ENCODE measurements at regions not wholly inside any gene's neighbourhood (a gene's known extent, or its start where the extent isn't known, plus 50 kb on each side); places are given as distances from the start of the nearest gene placed in this dataset.

GRCh38 chr13:44165889-44166496, 207.6 kb upstream of the SERP2 start:
- POLR2A ChIA-PET: no interaction called here
- no peaks in the 10 kb centered on the region for H3K36me3 Mint-ChIP-seq

DNA sequence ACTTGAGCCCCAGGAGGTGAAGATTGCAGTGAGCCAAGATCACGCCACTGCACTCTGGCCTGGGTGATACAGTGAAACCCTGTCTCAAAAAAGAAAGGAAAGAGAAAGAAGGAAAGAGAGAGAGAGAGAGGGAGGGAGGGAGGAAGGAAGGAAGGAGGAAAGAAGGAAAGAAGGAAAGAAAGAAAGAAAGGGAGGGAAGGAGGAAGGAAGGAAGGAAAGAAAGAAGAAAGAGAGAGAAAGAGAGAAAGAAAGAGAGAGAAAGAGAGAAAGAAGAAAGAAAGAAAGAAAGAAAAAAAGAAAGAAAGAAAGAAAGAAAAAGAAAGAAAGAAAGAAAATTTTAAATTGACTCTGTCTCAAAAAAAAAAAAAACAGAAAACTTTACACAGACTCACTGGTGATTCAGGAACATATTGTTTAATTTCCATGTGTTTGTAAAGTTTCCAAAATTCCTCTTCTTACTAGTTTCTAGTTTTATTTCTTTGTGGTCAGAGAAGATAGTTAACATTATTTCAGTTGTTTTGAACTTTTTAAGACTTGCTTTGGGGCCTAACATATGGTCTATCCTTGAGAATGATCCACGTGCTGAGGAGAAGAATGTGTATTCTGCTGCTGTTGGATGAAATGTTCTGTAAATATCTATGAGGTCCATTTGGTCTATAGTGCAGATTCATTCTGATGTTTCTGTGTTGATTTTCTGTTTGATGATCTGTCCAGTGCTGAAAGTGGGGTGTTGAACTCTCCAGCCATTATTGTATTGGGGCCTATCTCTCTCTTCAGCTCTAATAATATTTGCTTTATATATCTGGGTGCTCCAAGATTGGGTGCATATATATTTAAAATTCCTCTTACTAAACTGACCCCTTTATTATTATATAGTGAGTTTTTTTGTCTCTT, 204.4 kb upstream of the SERP2 start:
- ChIA-PET POLR2A (interaction anchor here in 1 of 2 donors (0.6 kb wide), 1 partner anchor 262 kb away, joined by 3 read pairs; no protein-coding TSS in a partner anchor), CTCF (no interaction called here)
- peaks cover 0 to 4% (median 0%) of the 10 kb centered on the region in 3 donors for H3K9me3 Mint-ChIP-seq
- no peak overlapping the region for H3K27ac Mint-ChIP-seq
- peaks cover 0 to 4% of the 10 kb centered on the region in 2 experiments for H3K27me3 ChIP-seq (replicated peaks in 1 of 2; ENCODE audit: control insufficient read depth in 2 of 2, extremely low read depth in 1 of 2, insufficient read depth in 2 of 2, low read length in 1 of 2)
- H3K36me3 Mint-ChIP-seq: no peaks in the 10 kb centered on the region
- WGBS (ENCODE audit: insufficient coverage): 94% methylated on average over 2 of the region's 2 CpGs
- no peaks in the 10 kb centered on the region for H3K36me3 ChIP-seq (ENCODE audit: control insufficient read depth in 2 of 2, extremely low read depth in 1 of 2, insufficient read depth in 1 of 2, low read length in 1 of 2)
- no peak for DNase-seq
- H3K4me3 ChIP-seq (ENCODE audit: control insufficient read depth in 1 of 2, extremely low read depth in 1 of 2, low read length in 1 of 2): no peak overlapping the region
- H3K4me3 Mint-ChIP-seq: no peak overlapping the region
- H3K4me1 ChIP-seq (ENCODE audit: control insufficient read depth in 1 of 2, extremely low read depth in 1 of 2, insufficient read depth in 2 of 2, low read length in 2 of 2): no peaks in the 10 kb centered on the region
- no peaks in the 10 kb centered on the region for H3K9me3 ChIP-seq
- no peaks in the 10 kb centered on the region for H3K4me1 Mint-ChIP-seq
- H3K27me3 Mint-ChIP-seq: no peaks in the 10 kb centered on the region
- ATAC-seq (replicated peaks in 1 of 4): no peak
- H3K27ac ChIP-seq (ENCODE audit: low read length): no peak overlapping the region

More at GRCh38 chr13:44165889-44166496, 207.6 kb upstream of the SERP2 start:
- no peaks in the 10 kb centered on the region for H3K9me3 ChIP-seq
- H3K4me1 ChIP-seq (ENCODE audit: control insufficient read depth in 1 of 2, extremely low read depth in 1 of 2, insufficient read depth in 2 of 2, low read length in 2 of 2): no peaks in the 10 kb centered on the region
- H3K4me1 Mint-ChIP-seq: no peaks in the 10 kb centered on the region
- no peaks in the 10 kb centered on the region for H3K27me3 ChIP-seq (replicated peaks in 1 of 2; ENCODE audit: control insufficient read depth in 2 of 2, extremely low read depth in 1 of 2, insufficient read depth in 2 of 2, low read length in 1 of 2)
- H3K27me3 Mint-ChIP-seq: no peaks in the 10 kb centered on the region
- H3K9me3 Mint-ChIP-seq: peaks cover 0 to 4% (median 0%) of the 10 kb centered on the region in 3 donors
- H3K36me3 ChIP-seq (ENCODE audit: control insufficient read depth in 2 of 2, extremely low read depth in 1 of 2, insufficient read depth in 1 of 2, low read length in 1 of 2): no peaks in the 10 kb centered on the region
- 67% methylated on average over 1 of the region's 7 CpGs for WGBS (ENCODE audit: insufficient coverage)
- no peak overlapping the region for H3K4me3 ChIP-seq (ENCODE audit: control insufficient read depth in 1 of 2, extremely low read depth in 1 of 2, low read length in 1 of 2)
- ATAC-seq (replicated peaks in 1 of 4) (no peak), DNase-seq (no peak)
- H3K27ac Mint-ChIP-seq: no peak overlapping the region
- no peak overlapping the region for H3K4me3 Mint-ChIP-seq
- CTCF ChIA-PET: no interaction called here
- no peak overlapping the region for H3K27ac ChIP-seq (ENCODE audit: low read length)

- DNase-seq (no peak), ATAC-seq (replicated peaks in 1 of 4) (no peak)
- H3K36me3 ChIP-seq (ENCODE audit: control insufficient read depth in 2 of 2, extremely low read depth in 1 of 2, insufficient read depth in 1 of 2, low read length in 1 of 2): no peaks in the 10 kb centered on the region
- no CpG with 5 or more reads among the region's 1 CpG for WGBS (ENCODE audit: insufficient coverage)
- H3K9me3 ChIP-seq: no peaks in the 10 kb centered on the region
- ChIA-PET CTCF (no interaction called here), POLR2A (no interaction called here)
- no peak overlapping the region for H3K27ac Mint-ChIP-seq
- H3K9me3 Mint-ChIP-seq: peaks cover 0 to under 1% (median 0%) of the 10 kb centered on the region in 3 donors
- peaks cover 0 to 6% of the 10 kb centered on the region in 2 experiments for H3K27me3 ChIP-seq (replicated peaks in 1 of 2; ENCODE audit: control insufficient read depth in 2 of 2, extremely low read depth in 1 of 2, insufficient read depth in 2 of 2, low read length in 1 of 2)
- H3K27ac ChIP-seq (ENCODE audit: low read length): no peak overlapping the region
- no peaks in the 10 kb centered on the region for H3K4me1 Mint-ChIP-seq
- H3K27me3 Mint-ChIP-seq: no peaks in the 10 kb centered on the region
- H3K36me3 Mint-ChIP-seq: no peaks in the 10 kb centered on the region
- no peak overlapping the region for H3K4me3 Mint-ChIP-seq
- no peaks in the 10 kb centered on the region for H3K4me1 ChIP-seq (ENCODE audit: control insufficient read depth in 1 of 2, extremely low read depth in 1 of 2, insufficient read depth in 2 of 2, low read length in 2 of 2)
- H3K4me3 ChIP-seq (ENCODE audit: control insufficient read depth in 1 of 2, extremely low read depth in 1 of 2, low read length in 1 of 2): no peak overlapping the region
Measured at GRCh38 chr13:44170731-44171130, 202.9 kb upstream of the SERP2 start.

DNA sequence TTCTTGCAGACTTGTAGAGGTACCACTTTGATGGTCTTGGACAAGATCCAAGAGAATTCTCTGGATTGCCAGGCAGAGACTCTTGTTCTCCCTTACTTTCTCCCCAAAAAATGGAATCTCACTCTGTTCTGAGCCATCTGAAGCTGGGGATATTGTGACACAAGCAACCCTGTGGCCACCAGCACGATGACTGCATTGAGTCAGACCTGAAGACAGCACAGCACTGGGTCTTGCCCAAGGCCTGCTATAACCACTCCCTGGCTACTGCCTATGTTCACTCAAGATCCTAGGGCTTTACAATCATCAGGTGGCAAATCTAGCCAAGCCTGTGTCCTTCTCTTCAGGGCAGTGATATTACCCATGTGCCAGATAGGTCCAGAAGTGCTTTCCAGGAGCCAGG, 202.5 kb upstream of the SERP2 start:
- ATAC-seq (replicated peaks in 1 of 4) (no peak), DNase-seq (no peak)
- H3K27me3 Mint-ChIP-seq: no peaks in the 10 kb centered on the region
- H3K27me3 ChIP-seq (replicated peaks in 1 of 2; ENCODE audit: control insufficient read depth in 2 of 2, extremely low read depth in 1 of 2, insufficient read depth in 2 of 2, low read length in 1 of 2): peaks cover 0 to 6% of the 10 kb centered on the region in 2 experiments
- no peak overlapping the region for H3K4me3 Mint-ChIP-seq
- no peaks in the 10 kb centered on the region for H3K36me3 ChIP-seq (ENCODE audit: control insufficient read depth in 2 of 2, extremely low read depth in 1 of 2, insufficient read depth in 1 of 2, low read length in 1 of 2)
- no peaks in the 10 kb centered on the region for H3K36me3 Mint-ChIP-seq
- no peak overlapping the region for H3K4me3 ChIP-seq (ENCODE audit: control insufficient read depth in 1 of 2, extremely low read depth in 1 of 2, low read length in 1 of 2)
- H3K9me3 ChIP-seq: no peaks in the 10 kb centered on the region
- CTCF ChIA-PET: no interaction called here
- 70% methylated on average over 1 of the region's 1 CpG for WGBS (ENCODE audit: insufficient coverage)
- no peaks in the 10 kb centered on the region for H3K4me1 ChIP-seq (ENCODE audit: control insufficient read depth in 1 of 2, extremely low read depth in 1 of 2, insufficient read depth in 2 of 2, low read length in 2 of 2)
- H3K27ac ChIP-seq (ENCODE audit: low read length): no peak overlapping the region
- H3K27ac Mint-ChIP-seq: no peak overlapping the region
- H3K9me3 Mint-ChIP-seq: no peaks in the 10 kb centered on the region
- no peaks in the 10 kb centered on the region for H3K4me1 Mint-ChIP-seq
- POLR2A ChIA-PET: no interaction called here

GRCh38 chr13:44171861-44172260, 201.8 kb upstream of the SERP2 start:
- H3K9me3 Mint-ChIP-seq: no peaks in the 10 kb centered on the region
- POLR2A ChIA-PET: no interaction called here
- Histone ChIP-seq H3K9me3 (no peaks in the 10 kb centered on the region), H3K27me3 (replicated peaks in 1 of 2; ENCODE audit: control insufficient read depth in 2 of 2, extremely low read depth in 1 of 2, insufficient read depth in 2 of 2, low read length in 1 of 2) (peaks cover 0 to 6% of the 10 kb centered on the region in 2 experiments), H3K4me1 (ENCODE audit: control insufficient read depth in 1 of 2, extremely low read depth in 1 of 2, insufficient read depth in 2 of 2, low read length in 2 of 2) (no peaks in the 10 kb centered on the region), H3K4me3 (ENCODE audit: control insufficient read depth in 1 of 2, extremely low read depth in 1 of 2, low read length in 1 of 2) (no peak overlapping the region), H3K36me3 (ENCODE audit: control insufficient read depth in 2 of 2, extremely low read depth in 1 of 2, insufficient read depth in 1 of 2, low read length in 1 of 2) (no peaks in the 10 kb centered on the region), H3K27ac (ENCODE audit: low read length) (no peak overlapping the region)
- H3K4me3 Mint-ChIP-seq: no peak overlapping the region
- DNase-seq: no peak
- no peak for ATAC-seq (replicated peaks in 1 of 4)
- no peak overlapping the region for H3K27ac Mint-ChIP-seq
- H3K4me1 Mint-ChIP-seq: no peaks in the 10 kb centered on the region
- CTCF ChIA-PET: no interaction called here
- no peaks in the 10 kb centered on the region for H3K27me3 Mint-ChIP-seq
- no peaks in the 10 kb centered on the region for H3K36me3 Mint-ChIP-seq

- DNase-seq (no peak), ATAC-seq (replicated peaks in 1 of 4) (no peak)
- Mint-ChIP-seq H3K9me3 (no peaks in the 10 kb centered on the region), H3K36me3 (no peaks in the 10 kb centered on the region), H3K27ac (no peak overlapping the region), H3K4me1 (no peaks in the 10 kb centered on the region), H3K4me3 (no peak overlapping the region), H3K27me3 (no peaks in the 10 kb centered on the region)
- Histone ChIP-seq H3K4me1 (ENCODE audit: control insufficient read depth in 1 of 2, extremely low read depth in 1 of 2, insufficient read depth in 2 of 2, low read length in 2 of 2) (no peaks in the 10 kb centered on the region), H3K27ac (ENCODE audit: low read length) (no peak overlapping the region), H3K4me3 (ENCODE audit: control insufficient read depth in 1 of 2, extremely low read depth in 1 of 2, low read length in 1 of 2) (no peak overlapping the region), H3K27me3 (replicated peaks in 1 of 2; ENCODE audit: control insufficient read depth in 2 of 2, extremely low read depth in 1 of 2, insufficient read depth in 2 of 2, low read length in 1 of 2) (peaks cover 0 to 6% of the 10 kb centered on the region in 2 experiments), H3K36me3 (ENCODE audit: control insufficient read depth in 2 of 2, extremely low read depth in 1 of 2, insufficient read depth in 1 of 2, low read length in 1 of 2) (no peaks in the 10 kb centered on the region), H3K9me3 (no peaks in the 10 kb centered on the region)
- POLR2A ChIA-PET: no interaction called here
- WGBS (ENCODE audit: insufficient coverage): 60% methylated on average over 1 of the region's 4 CpGs
- CTCF ChIA-PET: no interaction called here
Measured at GRCh38 chr13:44172281-44172810, 201.3 kb upstream of the SERP2 start.

Measured in T-cell (primary cell).